Kidney capillary endothelial cell (primary cell): ENCODE measurements at regions not wholly inside any gene's neighbourhood (a gene's known extent, or its start where the extent isn't known, plus 50 kb on each side); places are given as distances from the start of the nearest gene placed in this dataset.
"Not testable (repeated sequence)": the region's sequence is repeated elsewhere in the genome, so short reads cannot be mapped to it uniquely, and the experiment has no call there.

Experiments
- DNase-seq: peaks from one replicate; pipeline ENCODE4 v3.0.0-alpha.2; 2018; ENCODE audit warnings: low spot score

DNA sequence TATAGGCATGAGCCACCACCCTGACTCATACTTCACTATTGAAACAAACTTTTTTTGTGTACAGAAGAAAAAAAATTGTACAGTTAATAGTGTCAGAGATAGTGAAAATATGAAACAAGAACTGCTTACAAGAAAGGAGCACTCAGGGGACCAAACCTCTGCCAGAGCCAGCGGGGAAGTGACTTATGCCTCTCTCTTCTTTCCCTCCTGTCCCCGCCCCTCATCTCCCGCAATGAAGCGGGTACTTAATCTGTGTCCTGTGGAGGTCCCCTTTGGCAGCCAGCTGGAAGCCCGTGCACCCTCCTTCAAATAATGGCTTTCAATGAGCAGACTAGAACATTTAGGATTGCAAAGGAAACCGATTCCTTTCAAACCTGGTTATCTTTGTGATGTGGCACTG lies 51.5 kb downstream of the PPIAL4A start:
- DNase-seq: not testable (repeated sequence)

DNA sequence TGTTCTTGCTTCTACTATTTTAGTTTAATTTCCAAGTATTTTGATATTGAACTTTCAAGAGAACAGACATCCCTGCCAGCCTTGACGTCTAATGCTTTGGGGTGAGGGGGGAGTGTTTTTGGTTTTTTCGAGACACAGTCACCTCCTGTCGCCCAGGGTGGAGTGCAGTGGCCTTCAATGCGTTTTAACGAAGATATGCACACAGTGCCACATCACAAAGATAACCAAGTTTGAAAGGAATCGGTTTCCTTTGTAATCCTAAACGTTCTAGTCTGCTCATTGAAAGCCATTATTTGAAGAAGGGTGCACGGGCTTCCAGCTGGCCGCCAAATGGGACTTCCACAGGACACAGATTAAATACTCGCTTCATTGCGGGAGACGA lies 52.3 kb downstream of the PPIAL4A start:
- DNase-seq: not testable (repeated sequence)

DNA sequence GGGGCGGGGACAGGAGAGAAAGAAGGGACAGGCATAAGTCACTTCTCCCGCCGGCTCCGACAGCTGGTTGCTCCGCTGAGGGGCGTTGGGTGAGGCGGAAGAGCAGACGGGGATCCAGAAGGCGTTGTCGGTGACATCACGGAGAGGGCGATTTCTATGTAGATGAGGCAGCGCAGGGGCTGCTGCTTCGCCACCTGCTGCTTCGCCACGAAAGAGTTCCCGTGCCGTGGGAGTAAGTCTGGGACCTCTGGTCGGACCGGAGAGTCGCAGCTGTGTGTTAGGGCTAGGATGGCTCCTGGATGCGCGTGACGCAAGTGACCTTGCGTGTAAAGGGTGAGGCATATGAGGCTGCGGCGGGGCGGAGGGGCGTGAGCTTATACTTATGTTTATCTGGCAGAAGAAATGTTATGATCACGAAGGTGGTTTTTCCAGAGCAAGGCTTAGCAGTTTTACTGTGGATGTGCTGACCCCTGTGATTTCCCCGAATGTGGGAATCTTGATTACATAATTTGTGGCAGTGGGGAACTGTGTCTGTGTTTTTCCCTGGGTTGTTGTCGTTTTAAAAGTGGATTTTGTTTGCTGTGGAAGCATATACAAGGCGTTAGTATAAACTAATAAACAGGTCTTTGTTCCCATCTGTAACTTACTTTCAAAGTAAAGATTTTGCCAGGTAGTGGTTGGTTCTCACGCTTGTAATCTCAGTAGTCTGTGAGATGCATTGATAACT lies 52.8 kb downstream of the PPIAL4A start:
- peak; percentile 8 for DNase-seq

DNA sequence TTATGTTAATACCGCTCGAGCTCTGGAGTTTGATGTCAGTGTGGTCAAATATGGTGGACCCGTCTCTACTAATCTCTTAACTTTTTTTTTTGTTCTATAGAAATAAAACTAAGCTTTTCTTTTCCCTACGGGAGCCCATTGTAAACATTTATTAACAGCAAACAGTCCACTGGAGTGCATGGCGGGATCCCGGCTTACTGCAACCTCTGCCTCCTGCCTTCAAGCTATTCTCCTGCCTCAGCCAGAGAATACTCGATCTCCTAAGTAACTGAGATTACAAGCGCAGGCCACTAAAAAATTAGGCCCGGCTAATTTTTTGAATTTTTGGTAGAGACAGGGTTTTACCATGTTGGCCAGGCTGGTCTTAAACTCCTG lies 53.4 kb downstream of the PPIAL4A start:
- DNase-seq: not testable (repeated sequence)

DNA sequence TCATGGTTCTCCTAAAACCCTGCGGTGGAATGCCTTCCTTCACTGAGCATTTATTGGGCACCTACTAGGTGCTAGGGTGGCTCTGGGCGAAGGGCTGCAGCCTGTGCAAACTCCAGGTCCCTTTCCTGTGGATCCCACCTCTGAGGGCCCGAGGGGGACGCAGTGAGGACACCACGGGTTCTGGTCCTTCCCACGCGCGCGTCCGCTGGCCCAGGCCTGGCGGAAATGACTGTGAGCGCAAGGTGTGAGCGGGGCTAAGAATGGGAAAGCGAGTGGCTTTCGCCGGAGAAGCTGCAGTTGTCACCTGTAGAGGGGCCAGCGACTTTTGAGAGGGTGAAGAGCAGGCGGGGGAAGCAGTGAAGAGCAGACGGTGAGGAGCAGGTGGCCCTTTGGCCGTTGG lies 55.1 kb downstream of the PPIAL4A start:
- not testable (repeated sequence) for DNase-seq

DNA sequence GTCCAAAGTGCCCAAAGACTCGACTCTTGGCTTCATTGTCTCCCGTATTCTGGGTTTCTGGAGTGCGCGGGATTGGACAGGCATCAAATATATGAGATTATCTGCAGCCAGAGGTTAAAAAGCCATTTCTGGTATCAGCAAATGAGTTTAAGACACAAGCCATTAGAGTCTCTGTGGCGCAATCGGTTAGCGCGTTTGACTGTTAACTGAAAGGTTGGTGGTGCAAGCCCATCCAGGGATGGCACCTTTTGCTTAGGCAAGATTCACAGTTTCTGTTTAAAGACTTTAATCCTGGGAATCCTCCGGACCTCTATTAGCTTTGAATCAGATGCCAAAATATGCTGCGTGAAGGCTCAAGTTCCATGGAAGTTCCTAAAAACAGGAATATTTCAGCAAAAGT lies 55.6 kb downstream of the PPIAL4A start:
- DNase-seq: not testable (repeated sequence)

DNA sequence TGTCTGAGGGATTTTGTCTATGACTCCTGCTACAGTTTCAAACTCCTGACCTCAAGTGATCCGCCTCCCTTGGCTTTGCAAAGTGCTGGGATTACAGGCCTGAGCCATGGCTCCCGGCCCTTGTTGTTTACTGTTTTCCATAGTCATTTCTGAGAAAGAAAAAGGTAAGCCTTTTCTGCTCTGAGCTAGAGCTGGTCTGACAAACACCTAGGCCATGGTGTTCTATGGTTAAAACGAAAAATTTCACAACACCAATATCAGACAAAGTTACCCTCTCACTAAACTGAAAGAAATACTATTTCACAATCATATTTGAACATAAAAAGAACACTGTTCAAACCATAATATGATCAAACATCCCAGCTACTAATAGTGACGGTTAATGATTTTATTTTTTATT lies 57.5 kb downstream of the PPIAL4A start:
- not testable (repeated sequence) for DNase-seq

DNA sequence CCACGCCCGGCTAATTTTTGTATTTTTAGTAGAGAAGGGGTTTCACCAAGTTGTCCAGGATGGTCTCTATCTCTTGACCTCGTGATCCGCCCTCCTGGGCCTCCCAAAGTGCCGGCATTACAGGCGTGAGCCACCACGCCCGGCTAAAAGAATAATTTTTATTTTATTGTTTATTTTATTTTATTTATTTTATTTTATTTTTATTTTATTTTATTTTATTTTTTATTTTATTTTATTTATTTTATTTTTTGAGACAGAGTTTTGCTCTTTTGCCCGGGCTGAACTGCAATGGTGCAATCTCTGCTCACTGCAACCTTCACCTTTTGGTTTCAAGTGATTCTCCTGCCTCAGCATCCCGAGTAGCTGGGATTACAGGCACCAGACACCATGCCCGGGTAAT lies 60.2 kb downstream of the PPIAL4A start:
- DNase-seq: not testable (repeated sequence)

DNA sequence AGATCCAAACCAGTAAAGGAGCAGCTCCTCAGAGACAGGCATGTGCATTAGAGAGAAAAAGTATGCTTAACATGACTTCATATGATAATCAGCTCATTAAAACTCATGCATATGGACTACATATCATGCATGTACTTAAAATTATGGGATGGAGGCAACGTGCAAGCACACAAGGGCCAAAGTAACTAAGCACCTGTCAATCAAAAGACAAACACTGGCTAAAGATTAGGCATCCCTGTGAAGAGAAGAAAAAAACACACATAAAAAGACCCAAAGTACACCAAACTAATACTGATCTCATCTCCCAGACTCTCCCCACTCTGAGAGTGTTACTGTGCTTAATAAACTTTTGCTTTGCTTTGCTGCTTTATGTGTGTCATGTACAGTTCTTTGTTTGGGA lies 61.1 kb downstream of the PPIAL4A start:
- DNase-seq: not testable (repeated sequence)

DNA sequence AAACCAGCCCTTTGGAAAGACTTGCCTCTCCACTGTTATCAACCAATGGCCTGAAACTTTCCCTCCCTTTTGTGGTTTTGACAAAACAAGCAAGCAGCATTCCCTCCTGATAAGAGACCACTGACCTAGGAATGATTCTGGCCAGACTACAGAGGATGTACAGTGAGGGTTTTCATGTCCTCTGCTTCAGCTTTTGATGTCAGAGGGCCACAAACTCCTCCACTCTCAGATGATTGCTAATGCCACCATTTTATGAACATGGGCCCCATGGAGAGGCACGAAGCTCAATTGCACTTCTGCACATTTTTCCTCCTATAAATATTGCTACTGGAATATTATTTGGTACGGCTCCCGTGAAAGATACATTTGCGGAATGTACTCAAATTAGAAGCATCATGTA lies 61.5 kb downstream of the PPIAL4A start:
- DNase-seq: not testable (repeated sequence)

DNA sequence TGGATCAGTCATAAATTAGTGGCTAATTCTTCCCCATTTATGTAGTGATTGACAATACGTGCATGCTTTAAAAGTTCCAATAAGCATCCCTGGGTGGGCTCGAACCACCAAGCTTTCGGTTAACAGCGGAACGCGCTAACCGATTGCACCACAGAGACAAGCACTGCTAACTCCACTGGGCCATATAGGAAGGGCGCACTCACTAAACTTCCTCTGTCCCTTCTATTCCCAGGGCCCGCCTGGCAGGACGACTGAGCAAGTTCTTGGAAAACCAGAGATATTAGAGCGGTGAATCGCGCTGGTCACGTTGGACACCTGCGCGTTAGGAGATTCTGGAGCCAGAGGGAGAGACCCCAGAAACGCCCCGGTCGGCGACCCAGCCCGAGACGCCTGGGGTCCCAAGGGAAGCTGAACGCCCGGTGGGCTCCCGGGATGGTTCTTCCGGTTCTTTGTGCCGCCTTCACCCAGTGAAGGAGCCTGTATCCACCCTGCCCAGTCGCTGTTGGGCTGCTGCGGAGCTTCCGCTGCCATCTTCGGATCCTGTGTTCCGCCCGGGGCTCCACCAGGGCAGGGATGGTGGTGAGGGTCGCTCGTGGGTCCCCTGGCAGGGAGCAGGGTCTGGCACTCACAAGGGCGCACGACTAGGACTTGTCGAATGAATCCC lies 62.8 kb downstream of the PPIAL4A start:
- not testable (repeated sequence) for DNase-seq

DNA sequence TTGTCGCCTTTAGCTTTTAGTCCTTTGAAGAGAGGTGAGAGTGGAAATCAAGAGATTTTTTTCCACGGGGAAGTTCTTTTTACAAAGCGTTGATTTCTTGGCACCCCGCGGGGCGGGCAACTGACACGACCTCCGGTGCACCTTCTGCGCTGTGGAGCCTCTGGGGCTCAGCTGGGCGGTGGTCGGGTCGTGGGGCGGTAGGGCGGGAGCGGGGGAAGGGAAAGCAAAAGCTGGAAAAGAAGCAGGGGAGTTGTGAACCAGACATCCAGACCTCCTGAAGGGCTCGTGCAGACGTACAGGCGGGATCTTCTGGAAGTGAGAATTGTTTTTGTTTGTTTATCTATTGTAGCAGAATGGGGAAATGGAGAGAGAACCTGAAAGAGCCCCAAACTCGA lies 63.3 kb downstream of the PPIAL4A start:
- not testable (repeated sequence) for DNase-seq

DNA sequence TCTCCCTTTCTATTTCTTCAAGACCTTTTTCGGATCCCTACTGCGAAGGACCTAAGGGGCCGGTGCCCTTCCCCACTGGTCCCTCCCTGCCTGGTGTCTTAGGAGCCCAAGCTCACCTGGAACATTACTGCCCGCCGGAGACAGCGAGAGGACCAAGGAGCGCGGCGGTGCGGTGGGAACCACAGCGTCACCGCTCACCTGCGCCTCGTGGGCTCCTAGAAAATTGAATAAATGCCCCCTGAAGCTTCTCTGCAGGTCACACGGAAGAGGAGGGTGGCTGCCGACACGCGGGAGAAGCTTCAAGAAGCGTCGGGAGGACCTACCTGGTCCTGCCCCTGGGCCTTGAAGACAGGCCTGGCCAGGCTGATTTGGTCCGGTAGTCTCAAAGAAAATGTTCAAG lies 65.2 kb downstream of the PPIAL4A start:
- no peak for DNase-seq

DNA sequence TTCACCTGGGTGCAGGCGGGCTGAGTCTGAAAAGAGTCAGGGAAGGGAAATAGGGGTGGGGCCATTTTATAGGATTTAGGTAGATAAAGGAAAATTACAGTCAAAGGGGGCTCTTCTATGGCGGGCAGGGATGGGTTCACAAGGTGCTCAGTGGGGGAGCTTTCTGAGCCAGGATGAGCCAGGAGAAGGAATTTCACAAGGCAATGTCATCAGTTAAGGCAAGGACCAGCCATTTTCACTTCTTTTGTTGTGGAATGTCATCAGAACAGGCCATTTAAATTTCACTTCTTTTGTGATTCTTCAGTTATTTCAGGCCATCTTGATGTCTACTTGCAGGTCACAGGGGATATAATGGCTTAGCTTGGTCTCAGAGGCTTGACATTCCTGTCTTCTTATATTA lies 66.4 kb downstream of the PPIAL4A start:
- not testable (repeated sequence) for DNase-seq

DNA sequence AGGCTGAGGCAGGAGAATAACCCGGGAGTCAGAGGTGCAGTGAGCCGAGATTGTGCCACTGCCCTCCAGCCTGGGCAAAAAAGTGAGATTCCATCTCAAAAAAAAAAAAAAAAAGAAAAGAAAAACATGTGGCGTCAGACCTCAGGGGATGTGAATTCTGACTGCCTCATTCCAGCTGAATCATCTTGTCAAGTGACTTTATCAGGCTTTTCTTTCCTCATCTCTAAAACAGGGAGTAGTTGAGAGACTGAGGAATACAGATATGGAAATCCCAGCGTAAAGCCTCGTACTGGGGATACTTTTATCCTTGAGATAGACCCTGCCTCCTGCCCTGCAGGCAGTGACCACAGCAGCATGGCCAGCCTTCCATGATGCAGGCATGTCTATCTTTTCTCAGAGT lies 76.4 kb downstream of the PPIAL4A start:
- not testable (repeated sequence) for DNase-seq

DNA sequence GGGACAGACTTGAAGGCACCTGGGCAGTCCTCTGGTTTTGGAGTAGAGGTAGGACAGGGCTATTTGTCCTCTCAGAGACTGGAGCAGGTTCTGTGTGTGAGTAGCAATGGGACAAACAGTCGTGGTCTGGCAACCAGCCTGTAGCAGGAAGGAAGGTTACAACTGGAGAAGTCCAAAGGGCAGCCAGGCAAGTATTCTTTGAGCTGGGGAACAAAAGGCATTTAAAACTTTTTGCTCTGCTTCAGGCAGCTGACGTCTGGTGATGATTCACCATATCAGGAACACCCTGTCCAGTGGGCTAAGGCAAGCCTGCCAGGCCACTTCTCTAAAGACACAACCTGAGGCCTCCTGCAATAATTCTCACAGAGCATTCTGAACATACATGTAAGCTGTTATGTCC lies 83.3 kb downstream of the PPIAL4A start:
- peak; percentile 2 for DNase-seq

DNA sequence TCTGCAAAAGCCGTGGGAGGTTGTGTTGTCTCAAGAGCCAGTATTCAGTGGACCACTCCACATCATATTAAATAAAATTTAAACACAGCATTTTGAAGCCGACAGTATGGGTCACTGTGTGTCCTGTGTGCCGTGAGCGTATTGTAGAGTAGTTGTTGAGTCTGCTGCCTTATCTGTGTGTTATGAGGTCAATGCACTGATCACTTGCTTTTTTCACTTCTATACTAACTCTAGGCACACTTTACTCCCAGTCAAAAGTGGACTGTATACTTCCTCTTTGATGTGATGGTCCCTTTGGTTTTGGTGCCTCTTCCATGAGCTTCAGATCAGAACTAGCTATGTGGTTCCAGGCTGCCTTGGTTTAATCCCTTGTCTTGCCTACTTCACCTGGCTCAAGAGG lies 84.3 kb downstream of the PPIAL4A start:
- not testable (repeated sequence) for DNase-seq

DNA sequence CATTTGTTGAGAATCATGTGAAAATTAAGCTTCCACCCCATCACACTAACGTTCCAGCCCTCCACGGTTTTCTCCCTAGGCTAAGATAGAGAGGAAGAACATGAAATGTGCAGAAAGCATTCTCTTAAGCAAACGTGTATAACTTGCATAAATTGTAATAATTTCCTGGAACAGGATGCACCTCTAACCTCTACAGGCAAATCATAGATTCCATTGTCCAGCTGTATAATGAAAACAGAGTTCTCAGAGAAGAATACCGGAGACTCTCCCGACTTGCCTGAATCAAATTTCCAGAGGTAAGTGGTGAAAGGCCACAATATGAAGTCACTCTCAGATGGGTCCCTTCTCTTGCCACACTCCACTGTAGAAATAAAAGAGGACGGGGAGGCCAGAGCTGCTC lies 87.7 kb downstream of the PPIAL4A start:
- DNase-seq: not testable (repeated sequence)

DNA sequence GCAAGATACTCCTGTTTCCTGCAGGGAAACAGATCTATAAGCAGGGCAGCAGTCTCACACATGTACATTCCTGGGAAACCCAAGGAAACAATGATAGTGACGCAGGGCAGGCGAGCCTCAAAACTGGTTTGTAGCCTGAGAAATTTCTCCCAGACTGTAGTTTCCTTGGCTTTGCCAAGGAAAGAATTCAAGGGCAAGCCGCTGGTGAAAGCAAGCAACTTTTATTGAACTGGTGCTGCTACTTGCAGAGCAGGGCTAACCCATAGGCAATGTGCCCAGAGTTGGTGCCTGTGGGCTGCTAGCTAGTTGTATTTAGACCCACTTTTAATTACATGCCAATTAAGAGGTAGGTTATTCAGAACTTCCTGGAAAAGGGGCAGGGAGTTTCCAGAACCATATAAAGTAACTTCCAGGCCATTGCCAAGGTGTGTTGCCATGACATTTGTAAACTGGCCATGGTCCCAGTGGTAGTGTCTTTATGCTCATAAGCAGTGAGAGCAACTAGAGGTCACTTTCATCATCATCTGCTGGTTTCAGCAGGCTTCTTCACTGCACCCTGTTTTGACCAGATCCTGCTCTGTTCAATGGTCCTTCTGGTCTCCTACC lies 92.0 kb downstream of the PPIAL4A start:
- DNase-seq: not testable (repeated sequence)

DNA sequence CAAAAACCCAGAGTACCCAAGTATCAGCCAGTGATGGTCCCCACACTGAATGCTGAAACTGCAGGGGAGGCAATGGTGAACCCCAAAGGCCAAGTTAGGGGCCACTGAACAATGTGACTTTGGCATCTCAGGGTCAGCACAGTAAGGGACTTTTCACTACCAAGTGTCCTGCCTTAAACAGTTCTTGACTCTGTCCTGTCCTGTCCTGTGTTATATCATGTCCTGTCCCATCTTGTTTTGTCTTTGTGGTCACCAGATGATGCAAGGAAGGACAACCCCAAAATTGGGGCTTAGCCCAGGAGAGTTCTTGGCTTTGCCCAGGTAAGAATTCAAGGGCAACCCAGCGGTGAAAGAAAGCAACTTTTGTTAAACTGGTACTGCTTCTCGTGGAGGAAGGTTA lies 105.0 kb downstream of the PPIAL4A start:
- not testable (repeated sequence) for DNase-seq

DNA sequence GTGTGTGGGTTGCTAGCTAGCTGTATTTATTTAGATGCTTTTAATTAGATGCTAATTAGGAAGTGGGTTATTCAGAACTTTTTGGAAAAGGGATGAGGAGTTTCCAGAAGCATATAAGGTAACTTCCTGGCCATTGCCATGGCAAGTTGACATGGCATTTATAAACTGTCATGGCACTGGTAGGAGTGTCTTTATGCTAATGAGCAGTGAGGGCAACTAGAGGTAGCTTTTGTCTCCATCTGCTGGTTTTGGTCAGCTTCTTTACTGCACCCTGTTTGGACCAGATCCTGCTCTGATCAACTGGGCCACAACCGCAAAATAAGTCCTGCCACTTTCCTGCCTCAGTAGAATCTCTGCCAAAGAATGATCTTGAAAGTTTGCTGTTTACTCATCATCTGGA lies 105.5 kb downstream of the PPIAL4A start:
- DNase-seq: not testable (repeated sequence)

DNA sequence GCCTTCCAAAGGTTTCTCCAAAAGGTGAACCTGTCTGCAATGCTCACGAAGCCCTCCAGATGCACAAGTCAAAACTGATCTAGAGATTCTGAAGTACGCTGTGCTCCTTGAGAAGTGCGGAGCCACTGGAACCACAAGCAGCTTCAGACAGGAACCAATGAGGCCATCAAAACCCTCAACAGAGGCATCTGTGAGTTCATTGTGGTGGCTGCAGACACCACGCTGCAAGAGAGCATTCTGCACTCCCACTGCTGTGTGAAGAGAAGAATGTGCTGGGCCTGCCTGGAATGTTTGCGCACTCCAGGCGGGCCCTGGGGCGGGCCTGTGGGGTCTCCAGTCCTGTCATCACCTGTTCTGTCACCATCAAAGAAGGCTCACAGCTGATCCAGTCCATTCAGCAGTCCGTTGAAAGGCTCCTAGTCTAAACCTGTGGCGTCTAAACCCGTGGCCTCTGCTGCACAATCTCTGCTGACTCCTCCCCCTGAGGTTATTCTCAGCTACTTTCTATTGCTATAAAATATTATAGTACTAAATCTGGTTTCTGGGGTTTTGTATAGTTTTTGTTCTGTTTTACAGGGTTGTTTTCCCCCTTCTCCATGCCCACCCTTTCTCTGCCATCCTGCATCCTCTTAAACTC lies 111.6 kb downstream of the PPIAL4A start:
- DNase-seq: not testable (repeated sequence)

DNA sequence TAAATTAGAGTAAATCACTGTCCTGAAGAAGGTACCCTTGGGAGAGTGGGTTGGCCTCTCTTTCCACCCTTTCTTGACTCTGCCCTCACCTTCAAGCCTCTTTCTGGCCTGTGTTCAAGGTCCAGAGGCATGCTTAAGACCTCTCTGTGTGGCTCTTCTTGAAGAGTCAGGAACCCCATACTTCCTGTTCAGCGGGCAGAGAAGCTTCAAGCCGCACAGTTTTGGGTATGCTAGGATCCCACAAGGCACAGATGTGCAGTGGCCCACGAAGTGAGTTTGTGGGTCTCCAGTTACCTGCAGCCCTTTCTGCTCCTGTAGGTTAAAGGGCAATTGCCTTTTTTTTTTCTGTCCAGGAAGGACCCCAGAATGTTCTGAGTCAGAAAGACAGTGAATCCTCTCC lies 113.7 kb downstream of the PPIAL4A start:
- DNase-seq: not testable (repeated sequence)
